ENCODE measurements at regions not wholly inside any gene's neighbourhood (a gene's known extent, or its start where the extent isn't known, plus 50 kb on each side); places are given as distances from the start of the nearest gene placed in this dataset.
A peak's percentile ranks its signal among the peaks of the same experiment; 100 is the strongest.

GRCh38 chr2:175317751-175318150 lies 136.2 kb upstream of the ATP5MC3 start:
- WGBS, 2 donors: 87 to 92% methylated on average over 2 of the region's 2 CpGs
- H3K9me3 ChIP-seq: no peaks in the 10 kb centered on the region

GRCh38 chr2:175312137-175312536 lies 130.6 kb upstream of the ATP5MC3 start:
- no peaks in the 10 kb centered on the region for H3K4me1 ChIP-seq
- no peak for DNase-seq
- no peak for TF ChIP-seq EP300 (IDR thresholded peaks at IDR 0.05)
- TF ChIP-seq POLR2AphosphoS5 (IDR thresholded peaks at IDR 0.05): no peak
- TF ChIP-seq CTCF (IDR thresholded peaks at IDR 0.05): no peak
- no peak for TF ChIP-seq POLR2A (IDR thresholded peaks at IDR 0.05)
- no peak overlapping the region for H3K4me3 ChIP-seq
- intact Hi-C loops (cut with DNase I): no loop called here
- H3K27me3 ChIP-seq: no peaks in the 10 kb centered on the region
- H3K9me3 ChIP-seq: no peaks in the 10 kb centered on the region
- H3K36me3 ChIP-seq: no peaks in the 10 kb centered on the region
- H3K27ac ChIP-seq: no peak overlapping the region
- 66 to 75% methylated on average over 2 of the region's 2 CpGs for WGBS, 2 donors

More at GRCh38 chr2:175317751-175318150, 136.2 kb upstream of the ATP5MC3 start:
- no peaks in the 10 kb centered on the region for H3K27me3 ChIP-seq
- no peak overlapping the region for H3K27ac ChIP-seq
- intact Hi-C loops (cut with DNase I): no loop called here
- no peaks in the 10 kb centered on the region for H3K4me1 ChIP-seq
- DNase-seq: no peak
- no peak overlapping the region for H3K4me3 ChIP-seq
- no peaks in the 10 kb centered on the region for H3K36me3 ChIP-seq
- TF ChIP-seq POLR2A (IDR thresholded peaks at IDR 0.05) (no peak), POLR2AphosphoS5 (IDR thresholded peaks at IDR 0.05) (no peak), EP300 (IDR thresholded peaks at IDR 0.05) (no peak), CTCF (IDR thresholded peaks at IDR 0.05) (no peak)

- H3K27me3 ChIP-seq: no peaks in the 10 kb centered on the region
- intact Hi-C loops (cut with DNase I): no loop called here
- no peaks in the 10 kb centered on the region for H3K4me1 ChIP-seq
- H3K27ac ChIP-seq: no peak overlapping the region
- no peak for DNase-seq
- H3K36me3 ChIP-seq: no peaks in the 10 kb centered on the region
- no peaks in the 10 kb centered on the region for H3K9me3 ChIP-seq
- TF ChIP-seq EP300 (IDR thresholded peaks at IDR 0.05) (no peak), POLR2AphosphoS5 (IDR thresholded peaks at IDR 0.05) (no peak), POLR2A (IDR thresholded peaks at IDR 0.05) (no peak), CTCF (IDR thresholded peaks at IDR 0.05) (no peak)
- 74 to 76% methylated on average over 1 of the region's 1 CpG for WGBS, 2 donors
- H3K4me3 ChIP-seq: no peak overlapping the region
Observed at GRCh38 chr2:175310813-175311504, 129.4 kb upstream of the ATP5MC3 start.

- H3K27me3 ChIP-seq: no peaks in the 10 kb centered on the region
- intact Hi-C loops (cut with DNase I): no loop called here
- H3K4me3 ChIP-seq: no peak overlapping the region
- H3K9me3 ChIP-seq: no peaks in the 10 kb centered on the region
- DNase-seq: no peak
- 49 to 51% methylated on average over 3 of the region's 3 CpGs for WGBS, 2 donors
- no peaks in the 10 kb centered on the region for H3K36me3 ChIP-seq
- no peaks in the 10 kb centered on the region for H3K4me1 ChIP-seq
- H3K27ac ChIP-seq: no peak overlapping the region
- TF ChIP-seq CTCF (IDR thresholded peaks at IDR 0.05) (peak in 1 of 4 experiments; percentile 19), EP300 (IDR thresholded peaks at IDR 0.05) (no peak)
Observed at GRCh38 chr2:175309799-175310198, 128.3 kb upstream of the ATP5MC3 start.

GRCh38 chr2:175308005-175308404 lies 126.5 kb upstream of the ATP5MC3 start:
- H3K27me3 ChIP-seq: no peaks in the 10 kb centered on the region
- H3K9me3 ChIP-seq: no peaks in the 10 kb centered on the region
- TF ChIP-seq CTCF (IDR thresholded peaks at IDR 0.05): no peak
- no peak for TF ChIP-seq POLR2A (IDR thresholded peaks at IDR 0.05)
- TF ChIP-seq POLR2AphosphoS5 (IDR thresholded peaks at IDR 0.05): no peak
- no peak for TF ChIP-seq EP300 (IDR thresholded peaks at IDR 0.05)
- H3K36me3 ChIP-seq: no peaks in the 10 kb centered on the region
- WGBS, 2 donors: 83 to 91% methylated on average over 4 of the region's 4 CpGs
- intact Hi-C loops (cut with DNase I): no loop called here
- no peaks in the 10 kb centered on the region for H3K4me1 ChIP-seq
- no peak overlapping the region for H3K27ac ChIP-seq
- DNase-seq: no peak
- H3K4me3 ChIP-seq: no peak overlapping the region
